Natural killer cell (primary cell): ENCODE measurements at regions not wholly inside any gene's neighbourhood (a gene's known extent, or its start where the extent isn't known, plus 50 kb on each side); places are given as distances from the start of the nearest gene placed in this dataset.

ENCODE experiments used
- ATAC-seq, 3 donors: fragments of 150-1000 bp in 2 of 3; fragments of 200-7000 bp in 1 of 3; cut with Tn5 transposase; 1 replicate in 1 of 3; 2 replicates in 2 of 3; pipeline ENCODE4 v1.10.0; 2021; ENCODE audit warnings: mild to moderate bottlenecking in 2 of 3, moderate library complexity in 2 of 3
- DNase-seq, 2 donors: peaks; one replicate each; pipeline versions ENCODE4 v3.0.0 to v3.0.0-alpha.2; 2013 to 2021; ENCODE audit warnings: mixed read lengths in 1 of 2
- H3K27ac ChIP-seq: one replicate; pipeline ENCODE4 v1.5.1; 2013; ENCODE audit warnings: mild to moderate bottlenecking, low read length
- H3K27me3 ChIP-seq: one replicate; pipeline ENCODE4 v1.6.1; 2013; ENCODE audit warnings: low read length; ENCODE audit not compliant: control insufficient read depth, insufficient read depth
- H3K36me3 ChIP-seq: one replicate; pipeline ENCODE4 v1.6.1; 2013; ENCODE audit warnings: low read length; ENCODE audit not compliant: control insufficient read depth, insufficient read depth
- H3K4me1 ChIP-seq: one replicate; pipeline ENCODE4 v1.6.1; 2013; ENCODE audit warnings: low read length; ENCODE audit not compliant: control insufficient read depth, insufficient read depth
- H3K4me3 ChIP-seq: one replicate; pipeline ENCODE4 v1.5.1; 2013; ENCODE audit warnings: low read length
- H3K9me3 ChIP-seq: one replicate; pipeline ENCODE4 v1.6.1; 2013; ENCODE audit warnings: low read length; ENCODE audit not compliant: control insufficient read depth, insufficient read depth
- H3K27ac Mint-ChIP-seq, 2 donors: one replicate each; pipeline ENCODE4 v1.8.0; 2022; ENCODE audit warnings: mild to moderate bottlenecking in 2 of 2, mixed read lengths in 2 of 2, moderate library complexity in 1 of 2
- H3K27me3 Mint-ChIP-seq, 2 donors: one replicate each; pipeline ENCODE4 v1.8.0; 2022; ENCODE audit warnings: low read depth in 2 of 2, mixed read lengths in 2 of 2
- H3K36me3 Mint-ChIP-seq: one replicate; pipeline ENCODE4 v1.8.0; 2022; ENCODE audit warnings: mixed read lengths
- H3K4me1 Mint-ChIP-seq, 2 donors: one replicate each; pipeline ENCODE4 v1.8.0; 2022; ENCODE audit warnings: mixed read lengths in 2 of 2
- H3K4me3 Mint-ChIP-seq: one replicate; pipeline ENCODE4 v1.8.0; 2022; ENCODE audit warnings: mild to moderate bottlenecking, moderate library complexity, mixed read lengths
- H3K9me3 Mint-ChIP-seq, 2 donors: one replicate each; pipeline ENCODE4 v1.8.0; 2022; ENCODE audit warnings: mixed read lengths in 2 of 2
- CTCF ChIP-seq: fragments of 200-600 bp; IDR thresholded peaks from one replicate; pipeline ENCODE4 v1.8.0; 2022; ENCODE audit warnings: antibody characterized with exemption
- WGBS: methylation state at CpG from one replicate; pipeline ENCODE4 v1.1.7; 2013; ENCODE audit warnings: missing lambda C conversion rate; ENCODE audit not compliant: insufficient coverage; 5-methylcytosine and 5-hydroxymethylcytosine counted together
- intact Hi-C: fragments of 100-400 bp; cut with micrococcal nuclease; formaldehyde crosslinking; loops from one replicate; pipeline ENCODE4 v1.14.2; 2022

- Histone ChIP-seq H3K9me3 (no peaks in the 10 kb centered on the region), H3K36me3 (no peaks in the 10 kb centered on the region), H3K4me1 (no peaks in the 10 kb centered on the region), H3K27ac (no peak overlapping the region), H3K4me3 (no peak overlapping the region), H3K27me3 (no peaks in the 10 kb centered on the region)
- Mint-ChIP-seq H3K4me1 (no peaks in the 10 kb centered on the region), H3K27ac (no peak overlapping the region), H3K36me3 (peaks cover 13% of the 10 kb centered on the region), H3K9me3 (peaks cover 12 to 16% of the 10 kb centered on the region in 2 donors), H3K27me3 (no peaks in the 10 kb centered on the region), H3K4me3 (no peak overlapping the region)
- DNase-seq (no peak), ATAC-seq (no peak)
- no peak for TF ChIP-seq CTCF
- intact Hi-C loops, result no loop called here
- WGBS, result no CpG with 5 or more reads among the region's 1 CpG
Observed at GRCh38 chr3:106881186-106881585, 496.1 kb upstream of the CCDC54 start.

GRCh38 chr3:106882297-106882696, 494.9 kb upstream of the CCDC54 start:
- no peak overlapping the region for H3K27ac ChIP-seq
- H3K27ac Mint-ChIP-seq, result no peak overlapping the region
- peaks cover 13% of the 10 kb centered on the region for H3K36me3 Mint-ChIP-seq
- H3K27me3 Mint-ChIP-seq, result no peaks in the 10 kb centered on the region
- no peak overlapping the region for H3K4me3 ChIP-seq
- WGBS, result 78% methylated on average over 1 of the region's 2 CpGs
- H3K9me3 ChIP-seq, result no peaks in the 10 kb centered on the region
- no peak for TF ChIP-seq CTCF
- no peaks in the 10 kb centered on the region for H3K27me3 ChIP-seq
- no peaks in the 10 kb centered on the region for H3K4me1 ChIP-seq
- H3K36me3 ChIP-seq, result no peaks in the 10 kb centered on the region
- no peak overlapping the region for H3K4me3 Mint-ChIP-seq
- ATAC-seq (no peak), DNase-seq (no peak)
- intact Hi-C loops, result no loop called here
- H3K9me3 Mint-ChIP-seq, result peaks cover 12 to 16% of the 10 kb centered on the region in 2 donors
- H3K4me1 Mint-ChIP-seq, result no peaks in the 10 kb centered on the region

- Mint-ChIP-seq H3K4me3 (no peak overlapping the region), H3K27ac (no peak overlapping the region), H3K4me1 (no peaks in the 10 kb centered on the region), H3K27me3 (no peaks in the 10 kb centered on the region), H3K9me3 (peaks cover 5 to 6% of the 10 kb centered on the region in 2 donors), H3K36me3 (no peaks in the 10 kb centered on the region)
- Histone ChIP-seq H3K4me1 (no peaks in the 10 kb centered on the region), H3K27me3 (no peaks in the 10 kb centered on the region), H3K27ac (no peak overlapping the region), H3K9me3 (no peaks in the 10 kb centered on the region), H3K36me3 (no peaks in the 10 kb centered on the region), H3K4me3 (no peak overlapping the region)
- intact Hi-C loops, result no loop called here
- no peak for DNase-seq
- no peak for ATAC-seq
- TF ChIP-seq CTCF, result no peak
- 59% methylated on average over 4 of the region's 4 CpGs for WGBS
Observed at GRCh38 chr3:106906074-106906473, 471.2 kb upstream of the CCDC54 start.

GRCh38 chr3:106908181-106908938, 468.9 kb upstream of the CCDC54 start:
- no peaks in the 10 kb centered on the region for H3K36me3 Mint-ChIP-seq
- Histone ChIP-seq H3K27me3 (no peaks in the 10 kb centered on the region), H3K9me3 (no peaks in the 10 kb centered on the region), H3K4me3 (no peak overlapping the region), H3K36me3 (no peaks in the 10 kb centered on the region), H3K27ac (no peak overlapping the region), H3K4me1 (no peaks in the 10 kb centered on the region)
- TF ChIP-seq CTCF, result no peak
- WGBS, result 87% methylated on average over 10 of the region's 10 CpGs
- DNase-seq (no peak), ATAC-seq (no peak)
- H3K27ac Mint-ChIP-seq, result no peak overlapping the region
- no peaks in the 10 kb centered on the region for H3K27me3 Mint-ChIP-seq
- intact Hi-C loops, result no loop called here
- H3K9me3 Mint-ChIP-seq, result peaks cover 5 to 6% of the 10 kb centered on the region in 2 donors
- H3K4me3 Mint-ChIP-seq, result no peak overlapping the region
- no peaks in the 10 kb centered on the region for H3K4me1 Mint-ChIP-seq
